Spleen (tissue), 11 donors: ENCODE measurements at regions not wholly inside any gene's neighbourhood (a gene's known extent, or its start where the extent isn't known, plus 50 kb on each side); places are given as distances from the start of the nearest gene placed in this dataset.

Experiments
- DNase-seq: peaks from one replicate; pipeline ENCODE4 v3.0.0-alpha.2; 2020
- H3K27ac ChIP-seq, 8 donors: fragments of 200-600 bp; sonication (generic) in 7 of 8; 1 replicate in 4 of 8; 2 replicates in 4 of 8; pipeline versions ENCODE4 v1.5.0 to v1.8.0; 2016 to 2021; ENCODE audit warnings: inconsistent platforms in 4 of 8, mild to moderate bottlenecking in 4 of 8, moderate library complexity in 1 of 8
- H3K27me3 ChIP-seq, 7 donors: fragments of 200-600 bp; sonication (generic) in 6 of 7; replicated peaks in 1 of 7; 1 replicate in 4 of 7; 2 replicates in 3 of 7; pipeline versions ENCODE4 v1.5.0 to v1.8.0; 2016 to 2021; ENCODE audit warnings: inconsistent platforms in 3 of 7, mild to moderate bottlenecking in 1 of 7
- H3K36me3 ChIP-seq, 6 donors: fragments of 200-600 bp; sonication (generic) in 5 of 6; 1 replicate in 4 of 6; 2 replicates in 2 of 6; pipeline versions ENCODE4 v1.5.0 to v1.8.0; 2016 to 2021; ENCODE audit warnings: inconsistent platforms in 2 of 6
- H3K4me1 ChIP-seq, 6 donors: fragments of 200-600 bp; sonication (generic) in 5 of 6; 1 replicate in 3 of 6; 2 replicates in 3 of 6; pipeline versions ENCODE4 v1.5.0 to v1.8.0; 2016 to 2021; ENCODE audit warnings: inconsistent platforms in 3 of 6
- H3K4me3 ChIP-seq, 8 donors: fragments of 200-600 bp; sonication (generic) in 7 of 8; 1 replicate in 4 of 8; 2 replicates in 4 of 8; pipeline versions ENCODE4 v1.5.0 to v1.8.0; 2016 to 2021; ENCODE audit warnings: inconsistent platforms in 4 of 8, mild to moderate bottlenecking in 4 of 8, moderate library complexity in 2 of 8
- H3K9me3 ChIP-seq, 8 donors: fragments of 200-600 bp; sonication (generic) in 7 of 8; 1 replicate in 4 of 8; 2 replicates in 4 of 8; pipeline versions ENCODE4 v1.5.0 to v1.8.0; 2016 to 2021; ENCODE audit warnings: inconsistent platforms in 4 of 8
- POLR2A ChIP-seq, 3 donors: fragments of 450-650 bp; IDR thresholded peaks; one replicate each; pipeline ENCODE4 v1.5.1; 2017; ENCODE audit warnings: antibody characterized with exemption in 3 of 3, mild to moderate bottlenecking in 1 of 3
- POLR2AphosphoS5 ChIP-seq, 3 donors: sonication (generic); formaldehyde crosslinking; IDR thresholded peaks; one replicate each; pipeline ENCODE4 v1.5.1; 2017; ENCODE audit warnings: antibody characterized with exemption in 3 of 3
- WGBS, 5 donors: extraction: QIAGEN DNeasy Blood & Tissue Kit in 3 of 5; methylation state at CpG; one replicate each; pipeline versions ENCODE4 v1.1.5 to v1.1.7; 2013 to 2018; 5-methylcytosine and 5-hydroxymethylcytosine counted together
- intact Hi-C: fragments of 100-400 bp; cut with DNase I; formaldehyde crosslinking; loops from one replicate; pipeline ENCODE4 v1.15.0; 2023; ENCODE audit warnings: low total_unique reads
- TF ChIP-seq, protein P1 (sequence below), 11 experiments: fragments of 200-600 bp in 7 of 11; fragments of 450-650 bp in 4 of 11; sonication (generic) in 4 of 11; IDR thresholded peaks in 8 of 11; conservative IDR thresholded peaks in 3 of 11; 1 replicate in 7 of 11; 2 replicates in 4 of 11; pipeline versions ENCODE4 v1.4.0 to v1.8.0; 2016 to 2021; ENCODE audit warnings: antibody characterized with exemption in 11 of 11, inconsistent platforms in 4 of 11, mild to moderate bottlenecking in 1 of 11
- donor health status: healthy with polysubstance abuse.
- donor health status: DM: no; HTN: no; CAD: no; lungs with moderate emphysema.
- donor health status: DM: no; HTN: no; CAD: no.
- donor health status: Bipolar disorder and iron deficiency.
- donor health status: healthy.
- donor health status: DM: no; HTN: no; CAD: no.
- donor health status: DM: yes; HTN: yes; CAD: no.

DNA sequence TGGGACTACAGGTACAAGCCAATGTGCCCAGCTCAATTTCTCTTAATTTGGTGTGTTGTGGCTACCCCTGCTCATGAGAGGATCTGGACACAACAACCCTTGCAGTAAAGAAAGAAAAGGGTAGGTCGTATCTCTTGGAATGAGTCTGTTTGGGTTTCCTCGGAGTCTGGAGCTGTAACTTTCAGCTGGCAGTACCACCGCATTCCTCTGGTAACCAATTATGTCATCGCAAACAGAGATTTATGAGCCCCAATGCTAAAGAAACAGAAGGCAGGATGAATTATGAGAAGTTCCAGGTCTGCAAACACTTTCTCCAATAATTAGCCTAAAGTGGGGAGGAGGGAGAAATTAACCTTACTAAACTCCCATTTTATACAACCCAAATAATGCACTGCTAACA is 186.6 kb upstream of the NRP1 start:
- intact Hi-C loops: no loop called here
- Histone ChIP-seq H3K27me3 (peaks cover 0 to 8% (median 0%) of the 10 kb centered on the region in 7 donors), H3K4me1 (no peaks in the 10 kb centered on the region), H3K9me3 (no peaks in the 10 kb centered on the region), H3K27ac (no peak overlapping the region), H3K4me3 (no peak overlapping the region), H3K36me3 (no peaks in the 10 kb centered on the region)
- TF ChIP-seq POLR2AphosphoS5 (IDR thresholded peaks at IDR 0.05): no peak
- TF ChIP-seq POLR2A (IDR thresholded peaks at IDR 0.05): no peak
- TF ChIP-seq, protein P1, sequence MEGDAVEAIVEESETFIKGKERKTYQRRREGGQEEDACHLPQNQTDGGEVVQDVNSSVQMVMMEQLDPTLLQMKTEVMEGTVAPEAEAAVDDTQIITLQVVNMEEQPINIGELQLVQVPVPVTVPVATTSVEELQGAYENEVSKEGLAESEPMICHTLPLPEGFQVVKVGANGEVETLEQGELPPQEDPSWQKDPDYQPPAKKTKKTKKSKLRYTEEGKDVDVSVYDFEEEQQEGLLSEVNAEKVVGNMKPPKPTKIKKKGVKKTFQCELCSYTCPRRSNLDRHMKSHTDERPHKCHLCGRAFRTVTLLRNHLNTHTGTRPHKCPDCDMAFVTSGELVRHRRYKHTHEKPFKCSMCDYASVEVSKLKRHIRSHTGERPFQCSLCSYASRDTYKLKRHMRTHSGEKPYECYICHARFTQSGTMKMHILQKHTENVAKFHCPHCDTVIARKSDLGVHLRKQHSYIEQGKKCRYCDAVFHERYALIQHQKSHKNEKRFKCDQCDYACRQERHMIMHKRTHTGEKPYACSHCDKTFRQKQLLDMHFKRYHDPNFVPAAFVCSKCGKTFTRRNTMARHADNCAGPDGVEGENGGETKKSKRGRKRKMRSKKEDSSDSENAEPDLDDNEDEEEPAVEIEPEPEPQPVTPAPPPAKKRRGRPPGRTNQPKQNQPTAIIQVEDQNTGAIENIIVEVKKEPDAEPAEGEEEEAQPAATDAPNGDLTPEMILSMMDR (IDR thresholded peaks at IDR 0.05 in 8 of 11, conservative IDR thresholded peaks at IDR 0.05 in 3 of 11): no peak
- no peak for DNase-seq
- 25 to 34% (median 30%) methylated on average over 4 of the region's 4 CpGs for WGBS, 5 donors

DNA sequence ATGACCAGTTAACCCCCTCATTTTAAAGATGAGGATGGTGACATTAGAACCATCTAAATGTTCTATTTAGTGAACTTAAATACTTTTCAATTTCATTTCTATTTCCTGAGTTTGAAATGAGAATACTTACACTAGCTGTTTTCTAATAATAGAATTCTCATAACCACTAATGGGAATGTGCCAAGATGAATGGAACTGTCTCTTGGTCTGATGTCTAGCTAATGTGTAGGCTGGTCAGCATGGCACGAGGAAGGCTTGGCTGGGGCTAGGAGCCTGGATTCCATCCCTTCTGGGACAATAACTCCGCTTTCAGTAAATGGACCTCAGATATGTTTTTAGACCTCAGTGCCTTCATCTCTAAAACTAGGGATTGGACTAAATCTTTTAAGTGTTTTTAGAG is 185.8 kb upstream of the NRP1 start:
- no peak overlapping the region for H3K4me3 ChIP-seq
- intact Hi-C loops: no loop called here

GRCh38 chr10:33519130-33519860 is 184.8 kb upstream of the NRP1 start:
- Histone ChIP-seq H3K27ac (no peak overlapping the region), H3K27me3 (peaks cover 0 to 8% (median 0%) of the 10 kb centered on the region in 7 donors), H3K36me3 (no peaks in the 10 kb centered on the region), H3K4me1 (no peaks in the 10 kb centered on the region), H3K9me3 (no peaks in the 10 kb centered on the region), H3K4me3 (no peak overlapping the region)
- TF ChIP-seq POLR2A (IDR thresholded peaks at IDR 0.05) (no peak), POLR2AphosphoS5 (IDR thresholded peaks at IDR 0.05) (no peak)
- TF ChIP-seq, protein P1 (IDR thresholded peaks at IDR 0.05 in 8 of 11, conservative IDR thresholded peaks at IDR 0.05 in 3 of 11): no peak
- 74 to 81% (median 76%) methylated on average over 14 of the region's 14 CpGs for WGBS, 5 donors
- no peak for DNase-seq
- intact Hi-C loops: no loop called here

More for the DNA sequence above, 185.8 kb upstream of the NRP1 start:
- 68 to 76% (median 73%) methylated on average over 2 of the region's 2 CpGs for WGBS, 5 donors
- no peaks in the 10 kb centered on the region for H3K36me3 ChIP-seq
- no peak overlapping the region for H3K27ac ChIP-seq
- TF ChIP-seq POLR2AphosphoS5 (IDR thresholded peaks at IDR 0.05): no peak
- TF ChIP-seq POLR2A (IDR thresholded peaks at IDR 0.05): no peak
- no peak for DNase-seq
- H3K4me1 ChIP-seq: no peaks in the 10 kb centered on the region
- H3K27me3 ChIP-seq: peaks cover 0 to 8% (median 0%) of the 10 kb centered on the region in 7 donors
- no peaks in the 10 kb centered on the region for H3K9me3 ChIP-seq

DNA sequence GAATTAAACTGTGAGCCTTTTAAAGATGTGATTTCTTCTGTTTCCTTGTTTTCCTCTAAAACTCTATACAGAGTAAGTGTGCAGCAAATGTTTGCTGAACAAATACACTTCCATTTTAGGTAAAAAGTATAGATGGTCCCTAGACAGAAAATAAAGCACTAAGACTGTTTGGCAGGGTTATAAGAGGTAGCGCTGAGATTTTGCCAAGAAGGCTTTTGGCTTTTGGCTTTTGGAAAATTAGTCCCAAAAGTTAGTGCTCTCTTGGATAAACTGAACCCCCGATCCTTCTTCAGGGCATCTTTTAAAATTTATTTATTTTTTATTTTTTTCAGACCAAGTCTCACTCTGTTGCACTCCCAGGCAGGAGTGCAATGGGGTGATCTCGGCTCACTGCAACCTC is 175.7 kb upstream of the NRP1 start:
- no peak for TF ChIP-seq POLR2AphosphoS5 (IDR thresholded peaks at IDR 0.05)
- no peak for TF ChIP-seq POLR2A (IDR thresholded peaks at IDR 0.05)
- TF ChIP-seq, protein P1 (IDR thresholded peaks at IDR 0.05 in 8 of 11, conservative IDR thresholded peaks at IDR 0.05 in 3 of 11): no peak
- no peaks in the 10 kb centered on the region for H3K36me3 ChIP-seq
- WGBS, 5 donors: 66 to 97% (median 78%) methylated on average over 3 of the region's 3 CpGs
- DNase-seq: no peak
- H3K4me3 ChIP-seq: no peak overlapping the region
- H3K27ac ChIP-seq: no peak overlapping the region
- H3K4me1 ChIP-seq: no peaks in the 10 kb centered on the region
- intact Hi-C loops: no loop called here
- H3K27me3 ChIP-seq: no peaks in the 10 kb centered on the region
- H3K9me3 ChIP-seq: no peaks in the 10 kb centered on the region
